GM12873 (cell line): ENCODE measurements at regions not wholly inside any gene's neighbourhood (a gene's known extent, or its start where the extent isn't known, plus 50 kb on each side); places are given as distances from the start of the nearest gene placed in this dataset.

Experiments
- CTCF ChIP-seq: IDR thresholded peaks from 2 replicates; pipeline ENCODE4 v1.5.1; 2012; ENCODE audit warnings: low read depth, mild to moderate bottlenecking, moderate library complexity, low read length, control low read depth; ENCODE audit not compliant: insufficient read depth; ENCODE audit errors: missing control alignments

GRCh38 chr2:23326330-23326729 lies 58.6 kb upstream of the KLHL29 start:
- TF ChIP-seq CTCF, result no peak

GRCh38 chr2:23327416-23327815 lies 57.6 kb upstream of the KLHL29 start:
- TF ChIP-seq CTCF, result no peak

- no peak for TF ChIP-seq CTCF
These were observed 57.1 kb upstream of the KLHL29 start for GRCh38 chr2:23327887-23328286.

- TF ChIP-seq CTCF, result peak; percentile 73
These were observed 54.8 kb upstream of the KLHL29 start for GRCh38 chr2:23330214-23330613.
